ENCODE measurements at regions not wholly inside any gene's neighbourhood (a gene's known extent, or its start where the extent isn't known, plus 50 kb on each side); places are given as distances from the start of the nearest gene placed in this dataset.
"Not testable (repeated sequence)": the region's sequence is repeated elsewhere in the genome, so short reads cannot be mapped to it uniquely, and the experiment has no call there.

DNA sequence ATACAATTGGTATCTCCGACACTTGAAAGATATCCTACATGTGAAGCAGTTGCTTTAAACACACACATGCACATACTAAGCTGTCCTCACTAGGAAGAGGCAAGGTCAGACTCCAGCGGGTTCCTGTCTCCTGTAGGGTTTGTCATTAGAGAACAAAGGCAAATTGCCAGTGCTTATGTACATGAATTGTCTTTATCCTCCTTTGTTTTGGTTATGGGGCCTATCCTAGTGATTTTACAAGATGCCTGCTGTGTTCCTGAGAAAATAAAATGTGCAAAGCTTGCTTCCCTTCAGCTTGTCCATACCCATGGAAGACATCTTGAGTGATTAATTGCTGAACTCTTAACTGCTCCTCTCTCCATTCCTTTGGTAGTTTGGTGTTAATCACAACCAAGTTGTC lies 86.7 kb upstream of the SLC39A10 start:
- DNase-seq = no peak

GRCh38 chr2:195569255-195569654 lies 87.8 kb upstream of the SLC39A10 start:
- no peak for DNase-seq

GRCh38 chr2:195564625-195565135 lies 92.3 kb upstream of the SLC39A10 start:
- DNase-seq = not testable (repeated sequence)

- no peak for DNase-seq
These were observed 93.0 kb upstream of the SLC39A10 start for GRCh38 chr2:195563857-195564512.

GRCh38 chr2:195562570-195563566 lies 94.2 kb upstream of the SLC39A10 start:
- no peak for DNase-seq

- DNase-seq = no peak
These were observed 95.7 kb upstream of the SLC39A10 start for GRCh38 chr2:195561116-195561921.

DNA sequence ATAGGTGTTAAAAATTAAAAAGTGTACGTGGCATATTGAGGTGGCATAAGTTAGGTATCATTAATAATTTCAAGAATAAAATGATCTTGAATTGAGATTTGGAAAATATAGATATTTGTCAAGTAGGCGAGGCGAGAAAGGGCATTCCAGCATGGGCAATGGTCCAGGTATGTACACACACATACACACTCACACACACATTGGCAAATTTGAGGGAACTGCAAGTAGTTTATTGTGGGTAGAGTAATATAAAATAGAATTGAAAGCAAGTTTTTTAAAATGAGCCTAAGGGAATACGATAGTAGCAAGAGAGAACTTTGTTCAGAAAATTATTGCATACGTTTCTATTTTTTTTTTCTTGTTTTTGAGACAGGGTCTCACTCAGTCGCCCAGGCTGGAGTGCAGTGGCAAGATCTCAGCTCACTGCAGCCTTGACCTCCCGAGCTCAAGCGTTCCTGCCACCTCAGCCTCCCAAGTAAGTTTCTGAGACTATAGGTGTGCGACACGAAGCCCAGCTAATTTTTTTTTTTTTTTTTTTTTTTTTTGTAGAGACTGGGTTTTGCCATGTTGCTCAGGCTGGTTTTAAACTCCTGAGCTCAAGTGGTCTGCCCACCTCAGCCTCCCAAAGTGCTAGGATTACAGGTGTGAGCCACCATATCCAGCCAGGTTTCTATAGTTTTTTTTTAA lies 96.7 kb upstream of the SLC39A10 start:
- no peak for DNase-seq

DNA sequence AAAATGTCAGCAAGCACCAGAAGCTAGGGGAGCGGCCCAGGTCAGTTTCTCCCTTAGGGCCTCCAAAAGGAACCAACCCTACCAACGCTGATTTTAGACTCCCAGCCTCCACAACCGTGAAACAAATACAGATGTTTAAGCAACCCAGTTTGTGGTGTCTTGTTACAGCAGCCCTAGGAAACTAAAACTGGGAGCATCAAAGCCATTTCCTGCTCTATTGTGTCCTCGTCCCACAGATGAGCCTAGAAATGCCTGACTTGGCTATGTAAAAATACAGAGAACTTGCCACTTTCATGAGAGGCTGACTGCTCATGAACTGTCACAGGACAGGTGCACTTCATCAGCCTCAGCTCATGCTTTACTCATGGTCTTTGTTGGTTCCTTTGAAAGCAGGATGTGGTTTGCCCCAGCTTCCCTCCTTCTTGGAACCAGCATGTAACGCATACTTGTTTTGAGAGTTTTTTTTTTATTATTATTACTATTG lies 97.6 kb upstream of the SLC39A10 start:
- no peak for DNase-seq

- no peak for DNase-seq
These were observed 101.1 kb upstream of the SLC39A10 start for GRCh38 chr2:195555971-195556370.

DNA sequence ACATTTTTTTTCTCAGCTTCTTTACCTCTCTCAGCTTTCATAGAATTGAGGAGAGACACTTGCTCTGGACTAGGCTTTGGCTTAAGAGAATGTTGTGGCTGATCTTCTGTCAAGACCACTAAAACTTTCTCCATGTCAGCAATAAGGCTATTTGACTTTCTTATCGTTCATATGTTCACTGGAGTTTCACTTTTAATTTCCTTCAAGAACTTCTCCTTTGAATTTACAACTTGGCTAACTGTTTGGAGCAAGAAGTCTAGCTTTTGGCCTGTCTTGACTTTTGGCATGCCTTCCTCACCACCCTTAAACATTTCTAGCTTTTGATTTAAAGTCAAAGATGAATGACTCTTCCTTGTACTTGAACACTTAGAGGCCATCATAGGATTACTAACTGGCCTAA lies 104.4 kb upstream of the SLC39A10 start:
- no peak for DNase-seq

DNA sequence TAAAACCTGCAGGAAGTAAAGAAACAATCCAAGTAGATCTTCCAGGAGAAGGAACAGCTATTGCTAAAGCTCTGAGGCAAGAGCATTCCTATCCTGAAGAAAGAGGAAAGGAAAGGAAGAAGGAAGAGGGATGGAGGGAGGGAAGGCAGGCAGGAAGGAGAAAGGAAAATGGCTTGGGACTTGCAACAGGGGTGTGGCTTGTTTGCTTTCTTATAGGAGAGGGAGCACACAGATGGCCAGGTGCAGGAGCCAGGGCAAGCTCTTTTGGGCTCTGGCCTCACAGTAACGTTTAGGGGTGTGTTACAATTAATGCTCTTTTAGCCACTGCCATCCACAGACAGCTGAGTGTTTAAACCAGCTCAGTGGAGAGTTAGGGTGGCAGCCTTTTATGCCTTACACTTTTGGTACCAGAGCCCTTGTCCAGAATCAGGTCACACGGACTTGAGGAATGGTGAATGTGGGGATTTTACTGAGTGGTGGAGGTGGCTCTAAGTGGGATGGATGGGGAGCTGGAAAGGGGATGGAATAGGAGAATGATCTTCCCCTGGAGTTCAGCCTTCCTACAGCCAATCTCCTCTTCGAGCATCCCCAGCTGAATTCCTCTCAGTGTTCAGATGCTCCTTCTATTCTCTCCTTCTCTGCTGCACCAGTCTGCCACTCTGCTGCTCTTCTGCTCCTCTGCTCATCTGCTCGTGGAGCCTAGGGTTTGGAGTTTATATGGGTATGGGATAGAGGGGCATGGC lies 108.7 kb upstream of the SLC39A10 start:
- DNase-seq = no peak

DNA sequence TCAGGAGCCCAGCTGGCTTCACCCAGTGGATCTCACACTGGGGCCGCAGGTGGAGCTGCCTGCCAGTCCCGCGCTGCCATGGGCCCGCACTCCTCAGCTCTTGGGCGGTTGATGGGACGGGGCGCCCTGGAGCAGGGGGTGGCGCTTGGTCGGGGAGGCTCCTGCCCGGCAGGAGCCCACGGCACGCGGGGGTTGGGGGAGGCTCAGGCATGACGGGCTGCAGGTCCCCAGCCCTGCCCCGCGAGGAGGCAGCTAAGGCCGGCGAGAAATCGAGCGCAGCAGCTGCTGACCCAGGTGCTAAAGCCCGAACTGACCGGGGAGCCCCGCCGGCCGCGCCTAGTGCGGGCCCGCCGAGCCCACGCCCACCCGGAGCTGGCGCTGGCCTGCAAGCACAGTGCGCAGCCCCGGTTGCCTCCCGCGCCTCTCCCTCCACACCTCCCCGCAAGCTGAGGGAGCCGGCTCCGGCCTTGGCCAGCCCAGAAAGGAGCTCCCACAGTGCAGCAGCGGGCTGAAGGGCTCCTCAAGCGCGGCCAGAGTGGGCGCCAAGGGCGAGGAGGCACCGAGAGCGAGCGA lies 109.7 kb upstream of the SLC39A10 start:
- not testable (repeated sequence) for DNase-seq

- DNase-seq = no peak
These were observed 111.2 kb upstream of the SLC39A10 start for GRCh38 chr2:195545811-195546210.

DNA sequence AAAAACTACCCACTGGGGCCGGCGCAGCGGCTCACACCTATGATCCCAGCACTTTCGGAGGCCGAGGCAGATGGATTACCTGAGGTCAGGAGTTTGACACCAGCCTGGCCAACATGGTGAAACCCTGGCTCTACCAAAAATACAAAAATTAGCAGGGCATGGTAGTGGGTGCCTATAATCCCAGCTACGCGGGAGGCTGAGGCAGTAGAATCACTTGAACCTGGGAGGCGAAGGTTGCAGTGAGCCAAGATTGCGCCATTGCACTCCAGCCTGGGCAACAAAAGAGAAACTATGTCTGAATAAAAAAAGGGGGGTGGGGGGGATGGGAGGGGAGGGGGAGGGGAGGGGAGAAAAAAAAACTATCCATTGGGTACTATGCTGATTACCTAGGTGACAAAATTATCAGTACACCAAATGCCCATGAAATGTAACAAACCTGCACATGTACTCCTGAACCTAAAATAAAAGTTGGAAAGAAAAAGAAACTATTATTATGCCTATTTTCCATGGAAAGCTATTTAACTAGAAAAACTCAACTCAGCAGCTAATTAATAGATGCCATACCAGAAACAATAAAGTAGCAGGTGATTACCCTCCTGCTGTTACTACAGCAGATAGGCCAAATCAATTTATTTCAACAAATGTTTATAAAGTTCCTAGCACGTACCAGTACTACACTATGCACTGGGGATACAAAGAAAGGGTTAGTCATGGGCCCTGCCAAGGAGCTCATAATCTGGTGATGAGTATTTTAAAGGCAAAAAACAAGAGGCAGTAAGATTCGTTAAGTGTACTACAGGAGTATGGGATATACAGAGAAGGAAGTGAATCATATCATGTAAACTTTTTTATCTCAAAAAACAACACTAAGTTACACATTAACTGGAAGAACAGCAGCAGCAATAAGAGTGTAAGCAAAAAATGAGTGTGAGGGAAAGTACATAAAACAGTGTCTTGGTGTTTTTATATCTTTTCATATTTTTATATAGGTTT lies 112.8 kb upstream of the SLC39A10 start:
- DNase-seq = no peak

GRCh38 chr2:195543063-195543462 lies 114.0 kb upstream of the SLC39A10 start:
- DNase-seq = no peak

DNA sequence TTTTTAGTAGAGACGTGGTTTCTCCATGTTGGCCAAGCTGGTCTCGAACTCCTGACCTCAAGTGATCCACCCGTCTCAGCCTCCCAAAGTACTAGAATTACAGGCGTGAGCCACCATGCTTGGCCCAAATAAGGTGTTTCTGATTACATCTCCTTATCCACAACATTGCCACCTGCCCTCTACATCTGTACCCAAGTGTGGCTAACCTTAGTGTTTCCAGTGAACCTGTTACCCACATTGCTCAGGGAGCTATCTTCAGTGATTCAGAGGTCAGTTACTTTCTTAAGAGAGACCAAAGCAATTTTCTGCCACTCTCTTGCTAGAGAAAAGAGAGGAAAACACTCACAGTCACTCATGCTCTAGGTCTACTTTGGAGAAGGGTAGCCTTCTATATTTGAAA lies 115.0 kb upstream of the SLC39A10 start:
- no peak for DNase-seq

- no peak for DNase-seq
These were observed 118.1 kb upstream of the SLC39A10 start for GRCh38 chr2:195538937-195539336.

DNA sequence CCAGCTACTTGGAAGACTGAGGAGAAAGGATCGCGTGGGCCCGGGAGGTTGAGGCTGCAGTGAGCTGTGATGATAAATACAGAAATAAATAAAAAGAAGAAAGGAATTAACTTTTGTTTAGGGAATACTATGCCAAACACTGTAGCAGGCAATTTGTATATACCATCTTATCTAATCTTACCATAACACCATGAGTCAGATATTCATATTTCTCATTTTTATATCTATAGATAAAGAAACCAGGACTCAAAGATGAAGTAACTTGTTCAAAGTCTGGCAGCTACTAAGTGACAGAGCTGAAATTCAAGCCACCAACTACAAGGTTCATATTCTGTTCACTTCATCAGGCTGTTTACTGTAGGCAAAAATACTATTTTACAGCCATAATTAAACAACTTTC lies 119.2 kb upstream of the SLC39A10 start:
- DNase-seq = no peak

GRCh38 chr2:195536906-195537305 lies 120.1 kb upstream of the SLC39A10 start:
- no peak for DNase-seq

Data from NCI-H510A treated with DMSO at 0.1 percent for 48 hours (cell line).